HCT116 (cell line): ENCODE measurements at regions not wholly inside any gene's neighbourhood (a gene's known extent, or its start where the extent isn't known, plus 50 kb on each side); places are given as distances from the start of the nearest gene placed in this dataset.

Experiments used
- ATAC-seq: fragments of 200-7000 bp; cut with Tn5 transposase; 2 replicates; pipeline ENCODE4 v1.9.1; 2020; ENCODE audit warnings: mild to moderate bottlenecking, moderate library complexity
- BruUV-seq: library from RNA; stranded (reverse); fragments of 400-500 nt; replicated peaks from 2 replicates; lab custom pipeline; 2021; lab: Mats Ljungman, UMichigan
- CTCF ChIA-PET: fragments of 300-600 bp; sonication (Branson Sonifier 250); formaldehyde crosslinking; loops from one replicate; lab custom pipeline; 2021; ENCODE audit warnings: antibody characterized with exemption; lab: Charles Lee
- POLR2A ChIA-PET: fragments of 300-600, 350-600 bp; sonication (Branson Sonifier 250); formaldehyde crosslinking; loops from one replicate; lab custom pipeline; 2021; ENCODE audit warnings: antibody characterized with exemption; lab: Charles Lee
- RAD21 ChIA-PET, 2 experiments: fragments of 300-600 bp; sonication (Branson Sonifier 250); formaldehyde crosslinking; loops; one replicate each; lab custom pipeline; 2023; ENCODE audit warnings: low total read pairs in 2 of 2; ENCODE audit not compliant: uncharacterized antibody in 2 of 2, unreplicated experiment in 2 of 2, low non-redundant PET in 1 of 2; lab: Charles Lee
- DNase-seq: peaks from one replicate; pipeline ENCODE4 v3.0.0-alpha.2; 2010; ENCODE audit warnings: low read depth, low spot score
- H2AFZ ChIP-seq: fragments of 200-600 bp; shearing (Covaris generic), sonication (generic); 2 replicates; pipeline ENCODE4 v1.6.1; 2017; ENCODE audit warnings: low read depth, mixed run types, mixed read lengths, antibody characterized with exemption, low read length; ENCODE audit not compliant: poor library complexity, severe bottlenecking
- H3K27ac ChIP-seq: 2 replicates; pipeline ENCODE4 v1.5.1; 2012; ENCODE audit warnings: low read depth, low read length
- H3K27me3 ChIP-seq: fragments of 200-600 bp; sonication (generic); 2 replicates; pipeline ENCODE4 v1.6.1; 2016; ENCODE audit warnings: mixed run types, low read length, mixed read lengths; ENCODE audit not compliant: insufficient read depth
- H3K36me3 ChIP-seq, 2 experiments: fragments of 200-500 bp in 1 of 2; fragments of 200-600 bp in 1 of 2; sonication (Bioruptor generic) in 1 of 2; sonication (generic) in 1 of 2; 2 replicates each; pipeline versions ENCODE4 v1.5.1 to v1.6.1; 2014 to 2016; ENCODE audit warnings: low read length in 2 of 2, inconsistent platforms in 1 of 2, mixed read lengths in 1 of 2, mixed run types in 1 of 2; ENCODE audit not compliant: insufficient read depth in 2 of 2, control insufficient read depth in 1 of 2
- H3K4me1 ChIP-seq, 2 experiments: fragments of 200-600 bp in 1 of 2; sonication (generic) in 1 of 2; 2 replicates each; pipeline versions ENCODE4 v1.5.1 to v1.6.1; 2012 to 2017; ENCODE audit warnings: low read length in 2 of 2, inconsistent platforms in 1 of 2, mild to moderate bottlenecking in 1 of 2, mixed read lengths in 1 of 2, mixed run types in 1 of 2, moderate library complexity in 1 of 2; ENCODE audit not compliant: insufficient read depth in 2 of 2, control insufficient read depth in 1 of 2
- H3K4me2 ChIP-seq: fragments of 200-600 bp; sonication (generic); 2 replicates; pipeline ENCODE4 v1.6.1; 2017; ENCODE audit warnings: mixed run types, low read length, mixed read lengths
- H3K4me3 ChIP-seq, 2 experiments: fragments of 200-600 bp in 1 of 2; sonication (generic) in 1 of 2; replicated peaks in 1 of 2; 2 replicates each; pipeline ENCODE4 v1.5.1; 2011 to 2016; ENCODE audit warnings: low read length in 2 of 2, control low read depth in 1 of 2, low read depth in 1 of 2, mild to moderate bottlenecking in 1 of 2, mixed read lengths in 1 of 2, mixed run types in 1 of 2
- H3K79me2 ChIP-seq: fragments of 200-600 bp; sonication (generic); 2 replicates; pipeline ENCODE4 v1.6.1; 2017; ENCODE audit warnings: mild to moderate bottlenecking, mixed run types, low read length, moderate library complexity, mixed read lengths; ENCODE audit not compliant: insufficient read depth
- H3K9ac ChIP-seq: fragments of 200-600 bp; sonication (generic); 2 replicates; pipeline ENCODE4 v1.6.1; 2016; ENCODE audit warnings: low read length, mixed read lengths
- H3K9me2 ChIP-seq: fragments of 200-600 bp; sonication (generic), shearing (Covaris generic); 2 replicates; pipeline ENCODE4 v1.6.1; 2017; ENCODE audit warnings: mixed run types, mild to moderate bottlenecking, moderate library complexity; ENCODE audit not compliant: insufficient read depth
- H3K9me3 ChIP-seq, 2 experiments: fragments of 200-500 bp in 1 of 2; fragments of 200-600 bp in 1 of 2; sonication (Bioruptor generic) in 1 of 2; sonication (generic) in 1 of 2; 2 replicates each; pipeline ENCODE4 v1.6.1; 2014 to 2017; ENCODE audit warnings: low read length in 2 of 2, mixed read lengths in 2 of 2, inconsistent platforms in 1 of 2, low read depth in 1 of 2, mild to moderate bottlenecking in 1 of 2, mixed run types in 1 of 2, moderate library complexity in 1 of 2; ENCODE audit not compliant: control insufficient read depth in 1 of 2, insufficient read depth in 1 of 2
- H4K20me1 ChIP-seq: fragments of 200-600 bp; sonication (generic), shearing (Covaris generic); 2 replicates; pipeline ENCODE4 v1.6.1; 2017; ENCODE audit warnings: mixed run types, mild to moderate bottlenecking, moderate library complexity; ENCODE audit not compliant: insufficient read depth
- ATF3 ChIP-seq: IDR thresholded peaks from 2 replicates; pipeline ENCODE4 v1.6.1; 2012
- CBX3 ChIP-seq: IDR thresholded peaks from 2 replicates; pipeline ENCODE4 v1.6.1; 2012; ENCODE audit warnings: low read depth
- CEBPB ChIP-seq: IDR thresholded peaks from 2 replicates; pipeline ENCODE4 v1.6.1; 2012; ENCODE audit warnings: low read depth
- CTCF ChIP-seq, 3 experiments: fragments of 200-600 bp in 1 of 3; sonication (generic) in 1 of 3; IDR thresholded peaks in 2 of 3; conservative IDR thresholded peaks in 1 of 3; 2 replicates each; pipeline ENCODE4 v1.5.1; 2012 to 2017; ENCODE audit warnings: low read depth in 2 of 3, low read length in 2 of 3, antibody characterized with exemption in 1 of 3, borderline replicate concordance in 1 of 3, control low read depth in 1 of 3, mild to moderate bottlenecking in 1 of 3, mixed read lengths in 1 of 3, mixed run types in 1 of 3, moderate library complexity in 1 of 3; ENCODE audit not compliant: insufficient read depth in 1 of 3
- EGR1 ChIP-seq: IDR thresholded peaks from 2 replicates; pipeline ENCODE4 v1.6.1; 2012; ENCODE audit warnings: low read depth
- ELF1 ChIP-seq: IDR thresholded peaks from 2 replicates; pipeline ENCODE4 v1.6.1; 2012; ENCODE audit warnings: low read depth, borderline replicate concordance
- EZH2 ChIP-seq: fragments of 200-600 bp; sonication (generic); IDR thresholded peaks from 2 replicates; pipeline ENCODE4 v1.6.1; 2017; ENCODE audit warnings: antibody characterized with exemption, mixed run types
- EZH2phosphoT487 ChIP-seq: fragments of 200-600 bp; IDR thresholded peaks from 2 replicates; pipeline ENCODE4 v1.6.1; 2018; ENCODE audit warnings: antibody characterized with exemption, borderline replicate concordance
- FOSL1 ChIP-seq: IDR thresholded peaks from 2 replicates; pipeline ENCODE4 v1.6.1; 2012; ENCODE audit warnings: low read depth
- JUND ChIP-seq: IDR thresholded peaks from 2 replicates; pipeline ENCODE4 v1.6.1; 2012
- MAX ChIP-seq: IDR thresholded peaks from 2 replicates; pipeline ENCODE4 v1.6.1; 2012
- RAD21 ChIP-seq: IDR thresholded peaks from 2 replicates; pipeline ENCODE4 v1.6.1; 2012; ENCODE audit warnings: low read depth, mild to moderate bottlenecking
- REST ChIP-seq: IDR thresholded peaks from 2 replicates; pipeline ENCODE4 v1.6.1; 2012; ENCODE audit warnings: low read depth
- SIN3A ChIP-seq: IDR thresholded peaks from 2 replicates; pipeline ENCODE4 v1.6.1; 2012; ENCODE audit warnings: low read depth
- SP1 ChIP-seq: IDR thresholded peaks from 2 replicates; pipeline ENCODE4 v1.6.1; 2012; ENCODE audit warnings: low read depth
- SRF ChIP-seq: IDR thresholded peaks from 2 replicates; pipeline ENCODE4 v1.6.1; 2012; ENCODE audit warnings: low read depth
- TCF7L2 ChIP-seq: IDR thresholded peaks from 2 replicates; pipeline ENCODE4 v1.7.0; 2011; ENCODE audit warnings: borderline replicate concordance, inconsistent platforms; ENCODE audit not compliant: insufficient read depth, insufficient read length; ENCODE audit errors: extremely low read depth
- YY1 ChIP-seq: IDR thresholded peaks from 2 replicates; pipeline ENCODE4 v1.6.1; 2011; ENCODE audit warnings: low read length, low read depth, moderate library complexity, mild to moderate bottlenecking; ENCODE audit not compliant: insufficient replicate concordance; ENCODE audit errors: extremely low read depth
- ZFX ChIP-seq: fragments of 450-650 bp; IDR thresholded peaks from 2 replicates; pipeline ENCODE4 v1.6.1; 2017
- ZNF274 ChIP-seq: fragments of 200-500 bp; sonication (Bioruptor generic); IDR thresholded peaks from 2 replicates; pipeline ENCODE4 v1.6.1; 2014; ENCODE audit warnings: mild to moderate bottlenecking, low read depth, low read length, inconsistent platforms
- intact Hi-C: fragments of 100-400 bp; cut with micrococcal nuclease; formaldehyde crosslinking; loops from 2 replicates; pipeline ENCODE4 v1.10.0; 2022

- ChIA-PET CTCF (no interaction called here), POLR2A (no interaction called here), RAD21 (no interaction called here)
- H3K36me3 ChIP-seq = no peaks in the 10 kb centered on the region
- H3K27me3 ChIP-seq = no peaks in the 10 kb centered on the region; the same call in 1 of the 2 replicates
- no peak for ATAC-seq
- BruUV-seq = no TSS peak
- no peak for DNase-seq
- no peaks in the 10 kb centered on the region for H3K4me1 ChIP-seq
- intact Hi-C loops = no loop called here
- no peak overlapping the region for H2AFZ ChIP-seq
- no peaks in the 10 kb centered on the region for H3K79me2 ChIP-seq
- H3K27ac ChIP-seq = no peak overlapping the region
- no peaks in the 10 kb centered on the region for H4K20me1 ChIP-seq
- no peak overlapping the region for H3K4me2 ChIP-seq
- H3K9me2 ChIP-seq = no peaks in the 10 kb centered on the region
- H3K9me3 ChIP-seq = no peaks in the 10 kb centered on the region
- no peak overlapping the region for H3K4me3 ChIP-seq
- H3K9ac ChIP-seq = no peak overlapping the region
- TF ChIP-seq EZH2phosphoT487 = no peak
- no peak for TF ChIP-seq CEBPB
- no peak for TF ChIP-seq RAD21
- TF ChIP-seq SIN3A = no peak
- TF ChIP-seq ZFX = no peak
- TF ChIP-seq EZH2 = no peak
- no peak for TF ChIP-seq MAX
- TF ChIP-seq ZNF274 = no peak
- no peak for TF ChIP-seq CBX3
- TF ChIP-seq FOSL1 = no peak
- no peak for TF ChIP-seq ATF3
- no peak for TF ChIP-seq REST
- TF ChIP-seq JUND = no peak
- no peak for TF ChIP-seq SRF
- TF ChIP-seq EGR1 = no peak
- TF ChIP-seq TCF7L2 = no peak
- TF ChIP-seq CTCF (IDR thresholded peaks at IDR 0.05 in 2 of 3, conservative IDR thresholded peaks at IDR 0.05 in 1 of 3; ENCODE audit: borderline replicate concordance in 1 of 3, insufficient read depth in 1 of 3, low read depth in 2 of 3, low read length in 2 of 3) = no peak
- no peak for TF ChIP-seq SP1
- TF ChIP-seq ELF1 = no peak
- no peak for TF ChIP-seq YY1
These were observed 371.4 kb downstream of the TMEM38B start for GRCh38 chr9:106065579-106066214.
